CD14-positive monocyte (primary cell): ENCODE measurements at regions not wholly inside any gene's neighbourhood (a gene's known extent, or its start where the extent isn't known, plus 50 kb on each side); places are given as distances from the start of the nearest gene placed in this dataset.

ENCODE experiments used
- DNase-seq, 3 donors: peaks; one replicate each; pipeline ENCODE4 v3.0.0-alpha.2; 2011 to 2022
- H2AFZ ChIP-seq: 2 replicates; pipeline ENCODE4 v1.6.0; 2012; ENCODE audit warnings: mild to moderate bottlenecking, low read depth, low read length, inconsistent platforms; ENCODE audit not compliant: insufficient read depth, poor library complexity, severe bottlenecking
- H3K27ac ChIP-seq, 2 donors: 1 replicate in 1 of 2; 2 replicates in 1 of 2; pipeline ENCODE4 v1.5.1; 2012 to 2013; ENCODE audit warnings: low read length in 2 of 2, control low read depth in 1 of 2, inconsistent platforms in 1 of 2, low read depth in 1 of 2, mild to moderate bottlenecking in 1 of 2
- H3K27me3 ChIP-seq, 2 donors: one replicate each; pipeline versions ENCODE4 v1.6.0 to v1.6.1; 2011 to 2013; ENCODE audit warnings: low read length in 2 of 2; ENCODE audit not compliant: control insufficient read depth in 2 of 2, insufficient read depth in 2 of 2
- H3K36me3 ChIP-seq, 2 donors: replicated peaks in 1 of 2; 1 replicate in 1 of 2; 2 replicates in 1 of 2; pipeline versions ENCODE4 v1.5.1 to v1.6.1; 2012 to 2013; ENCODE audit warnings: low read length in 2 of 2, control low read depth in 1 of 2, inconsistent platforms in 1 of 2, mild to moderate bottlenecking in 1 of 2; ENCODE audit not compliant: insufficient read depth in 2 of 2, control insufficient read depth in 1 of 2
- H3K4me1 ChIP-seq, 2 donors: 1 replicate in 1 of 2; 2 replicates in 1 of 2; pipeline versions ENCODE4 v1.5.1 to v1.6.1; 2012 to 2013; ENCODE audit warnings: low read length in 2 of 2, control low read depth in 1 of 2, inconsistent platforms in 1 of 2, mild to moderate bottlenecking in 1 of 2, moderate library complexity in 1 of 2; ENCODE audit not compliant: insufficient read depth in 2 of 2, control insufficient read depth in 1 of 2
- H3K4me2 ChIP-seq: replicated peaks from 2 replicates; pipeline ENCODE3; 2012; ENCODE audit warnings: low read length, moderate library complexity, mild to moderate bottlenecking; ENCODE audit not compliant: poor library complexity, severe bottlenecking; ENCODE audit errors: extremely low read depth
- H3K4me3 ChIP-seq, 3 experiments: fragments of 200-600 bp in 1 of 3; sonication (generic) in 1 of 3; replicated peaks in 1 of 3; 1 replicate in 2 of 3; 2 replicates in 1 of 3; pipeline ENCODE4 v1.5.1; 2011 to 2013; ENCODE audit warnings: low read length in 3 of 3, mild to moderate bottlenecking in 3 of 3, control low read depth in 2 of 3, low read depth in 2 of 3, inconsistent platforms in 1 of 3, moderate library complexity in 1 of 3
- H3K79me2 ChIP-seq: 2 replicates; pipeline ENCODE4 v1.6.0; 2012; ENCODE audit warnings: mild to moderate bottlenecking, control low read depth, inconsistent platforms, low read length, moderate library complexity; ENCODE audit not compliant: insufficient read depth
- H3K9ac ChIP-seq: 2 replicates; pipeline ENCODE4 v1.6.0; 2017; ENCODE audit warnings: low read length, mild to moderate bottlenecking; ENCODE audit not compliant: insufficient read depth, poor library complexity, severe bottlenecking
- H3K9me3 ChIP-seq, 2 donors: replicated peaks in 1 of 2; 1 replicate in 1 of 2; 2 replicates in 1 of 2; pipeline versions ENCODE4 v1.5.1 to v1.6.1; 2012 to 2013; ENCODE audit warnings: low read length in 2 of 2, control low read depth in 1 of 2; ENCODE audit not compliant: control insufficient read depth in 1 of 2, insufficient read depth in 1 of 2
- H4K20me1 ChIP-seq: 2 replicates; pipeline ENCODE4 v1.6.0; 2012; ENCODE audit warnings: mild to moderate bottlenecking, low read length, control low read depth, moderate library complexity; ENCODE audit not compliant: insufficient read depth
- H3K27ac Mint-ChIP-seq, 7 donors: one replicate each; pipeline ENCODE4 v1.8.0; 2020; ENCODE audit warnings: mild to moderate bottlenecking in 7 of 7, mixed read lengths in 7 of 7, moderate library complexity in 6 of 7, inconsistent platforms in 2 of 7
- H3K27me3 Mint-ChIP-seq, 3 donors: one replicate each; pipeline ENCODE4 v1.8.0; 2021 to 2022; ENCODE audit warnings: low read depth in 3 of 3, mild to moderate bottlenecking in 3 of 3, mixed read lengths in 3 of 3, moderate library complexity in 3 of 3, inconsistent platforms in 1 of 3
- H3K36me3 Mint-ChIP-seq, 2 donors: one replicate each; pipeline ENCODE4 v1.8.0; 2020; ENCODE audit warnings: mixed read lengths in 2 of 2, inconsistent platforms in 1 of 2, mild to moderate bottlenecking in 1 of 2
- H3K4me1 Mint-ChIP-seq: one replicate; pipeline ENCODE4 v1.8.0; 2020; ENCODE audit warnings: mild to moderate bottlenecking, mixed read lengths
- H3K4me3 Mint-ChIP-seq, 2 donors: one replicate each; pipeline ENCODE4 v1.8.0; 2020; ENCODE audit warnings: mild to moderate bottlenecking in 2 of 2, mixed read lengths in 2 of 2, moderate library complexity in 1 of 2
- H3K9me3 Mint-ChIP-seq, 7 donors: one replicate each; pipeline ENCODE4 v1.8.0; 2020 to 2022; ENCODE audit warnings: mixed read lengths in 7 of 7, mild to moderate bottlenecking in 6 of 7, moderate library complexity in 6 of 7, inconsistent platforms in 2 of 7
- CTCF ChIP-seq: fragments of 200-600 bp; IDR thresholded peaks from one replicate; pipeline ENCODE4 v1.8.0; 2022; ENCODE audit warnings: antibody characterized with exemption, mild to moderate bottlenecking
- WGBS: methylation state at CpG from one replicate; pipeline ENCODE4 v1.1.5; 2013; ENCODE audit warnings: missing lambda C conversion rate; ENCODE audit not compliant: insufficient coverage; 5-methylcytosine and 5-hydroxymethylcytosine counted together
- intact Hi-C, 2 donors: fragments of 100-400 bp; cut with micrococcal nuclease; formaldehyde crosslinking; loops; one replicate each; pipeline versions ENCODE4 v1.15.0 to v1.15.1; 2023

DNA sequence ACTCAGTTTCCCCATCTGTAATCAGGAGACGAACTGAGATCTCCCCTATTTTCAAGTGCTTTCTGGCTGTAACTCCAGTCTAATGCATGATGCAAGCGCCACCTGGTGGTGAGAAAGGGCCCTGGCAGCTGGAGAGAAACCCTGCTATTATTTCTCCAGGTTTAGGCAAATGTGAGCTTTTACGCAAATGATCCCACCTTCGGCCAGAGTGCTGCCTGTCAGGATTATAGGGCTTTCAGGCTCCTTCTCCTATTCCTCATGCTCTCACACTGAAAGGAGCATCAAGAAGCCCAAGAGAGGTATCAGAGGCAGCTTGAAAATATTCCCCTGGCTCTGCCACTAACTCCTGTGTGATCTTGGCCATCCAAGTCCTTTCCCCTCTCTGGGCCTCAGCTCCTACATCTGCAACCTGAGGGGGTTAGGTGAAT lies 93.9 kb upstream of the RASGRF1 start:
- Histone ChIP-seq H3K27ac (no peak overlapping the region), H2AFZ (no peak overlapping the region), H3K4me1 (no peaks in the 10 kb centered on the region), H3K79me2 (no peaks in the 10 kb centered on the region), H3K36me3 (no peaks in the 10 kb centered on the region), H3K9me3 (no peaks in the 10 kb centered on the region), H3K27me3 (no peaks in the 10 kb centered on the region), H4K20me1 (no peaks in the 10 kb centered on the region), H3K4me2 (no peak overlapping the region), H3K4me3 (no peak overlapping the region), H3K9ac (no peak overlapping the region)
- TF ChIP-seq CTCF: peak; percentile 94
- no peaks in the 10 kb centered on the region for H3K4me1 Mint-ChIP-seq
- peak overlapping the region in 1 of 7 donors; percentile 50 for H3K27ac Mint-ChIP-seq
- H3K27me3 Mint-ChIP-seq: peaks cover 0 to 9% (median 3%) of the 10 kb centered on the region in 3 donors
- H3K36me3 Mint-ChIP-seq: no peaks in the 10 kb centered on the region
- peak; percentile 36 to 57 (median 50) for DNase-seq
- 3% methylated on average over 4 of the region's 4 CpGs for WGBS
- no peak overlapping the region for H3K4me3 Mint-ChIP-seq
- intact Hi-C loops: loop anchor here (5.0 kb wide), 3 partner anchors 152 to 272 kb away; no protein-coding TSS in a partner anchor
- no peaks in the 10 kb centered on the region for H3K9me3 Mint-ChIP-seq

DNA sequence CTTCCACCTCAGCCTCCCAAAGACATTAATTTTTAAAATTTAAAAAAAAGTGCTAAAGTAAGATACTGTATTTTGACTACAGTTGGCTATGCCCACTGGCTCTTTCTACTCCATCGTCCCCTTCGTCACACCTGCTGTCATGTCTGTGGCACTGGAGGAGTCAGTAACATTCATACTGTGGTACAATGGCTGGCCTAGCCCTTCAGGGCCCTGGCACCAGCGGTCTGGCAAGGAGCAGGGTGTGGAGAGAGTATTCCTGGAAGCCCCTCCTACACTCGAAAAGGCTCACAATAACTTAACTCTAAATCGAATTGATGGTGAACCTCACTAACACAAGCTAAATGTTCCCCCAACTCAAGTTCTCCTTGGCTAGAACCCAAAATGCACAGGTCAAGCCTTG lies 89.7 kb upstream of the RASGRF1 start:
- Histone ChIP-seq H3K4me2 (no peak overlapping the region), H3K36me3 (no peaks in the 10 kb centered on the region), H3K27me3 (no peaks in the 10 kb centered on the region), H3K79me2 (no peaks in the 10 kb centered on the region), H4K20me1 (no peaks in the 10 kb centered on the region), H3K4me1 (no peaks in the 10 kb centered on the region), H3K9me3 (no peaks in the 10 kb centered on the region), H3K4me3 (no peak overlapping the region), H2AFZ (no peak overlapping the region), H3K27ac (no peak overlapping the region), H3K9ac (no peak overlapping the region)
- intact Hi-C loops: loop anchor here (5.0 kb wide), 3 partner anchors 148 to 268 kb away; no protein-coding TSS in a partner anchor
- H3K36me3 Mint-ChIP-seq: no peaks in the 10 kb centered on the region
- peaks cover 4 to 14% (median 8%) of the 10 kb centered on the region in 3 donors for H3K27me3 Mint-ChIP-seq
- no peak overlapping the region for H3K4me3 Mint-ChIP-seq
- H3K9me3 Mint-ChIP-seq: no peaks in the 10 kb centered on the region
- TF ChIP-seq CTCF: no peak
- H3K27ac Mint-ChIP-seq: no peak overlapping the region
- 100% methylated on average over 2 of the region's 5 CpGs for WGBS
- no peaks in the 10 kb centered on the region for H3K4me1 Mint-ChIP-seq
- no peak for DNase-seq
